Lower leg skin (tissue), 4 donors: ENCODE measurements at regions not wholly inside any gene's neighbourhood (a gene's known extent, or its start where the extent isn't known, plus 50 kb on each side); places are given as distances from the start of the nearest gene placed in this dataset.

Experiments
- DNase-seq, 2 donors: peaks; one replicate each; pipeline ENCODE4 v3.0.0-alpha.2; 2019; ENCODE audit warnings: low spot score in 2 of 2
- H3K4me3 ChIP-seq: fragments of 200-600 bp; sonication (generic); 2 replicates; pipeline ENCODE4 v1.5.1; 2017; ENCODE audit warnings: mild to moderate bottlenecking, low read depth; ENCODE audit not compliant: poor library complexity, severe bottlenecking
- POLR2A ChIP-seq, 2 donors: fragments of 450-650 bp; IDR thresholded peaks; one replicate each; pipeline ENCODE4 v1.6.1; 2016 to 2017; ENCODE audit warnings: antibody characterized with exemption in 2 of 2, mild to moderate bottlenecking in 1 of 2, moderate library complexity in 1 of 2
- WGBS, 2 donors: methylation state at CpG; one replicate each; pipeline ENCODE4 v1.1.5; 2018; 5-methylcytosine and 5-hydroxymethylcytosine counted together
- intact Hi-C: fragments of 100-400 bp; cut with DNase I; formaldehyde crosslinking; loops from one replicate; pipeline ENCODE4 v1.15.0; 2023; ENCODE audit warnings: low total_unique reads
- TF ChIP-seq, protein P1 (sequence below), 3 donors: fragments of 450-650 bp; IDR thresholded peaks; one replicate each; pipeline ENCODE4 v1.5.1; 2016; ENCODE audit warnings: antibody characterized with exemption in 3 of 3, mild to moderate bottlenecking in 3 of 3, moderate library complexity in 2 of 3

- no peak for DNase-seq
- no peak overlapping the region for H3K4me3 ChIP-seq
- 75 to 78% methylated on average over 2 of the region's 2 CpGs for WGBS, 2 donors
- no peak for TF ChIP-seq POLR2A (IDR thresholded peaks at IDR 0.05)
- TF ChIP-seq, protein P1, sequence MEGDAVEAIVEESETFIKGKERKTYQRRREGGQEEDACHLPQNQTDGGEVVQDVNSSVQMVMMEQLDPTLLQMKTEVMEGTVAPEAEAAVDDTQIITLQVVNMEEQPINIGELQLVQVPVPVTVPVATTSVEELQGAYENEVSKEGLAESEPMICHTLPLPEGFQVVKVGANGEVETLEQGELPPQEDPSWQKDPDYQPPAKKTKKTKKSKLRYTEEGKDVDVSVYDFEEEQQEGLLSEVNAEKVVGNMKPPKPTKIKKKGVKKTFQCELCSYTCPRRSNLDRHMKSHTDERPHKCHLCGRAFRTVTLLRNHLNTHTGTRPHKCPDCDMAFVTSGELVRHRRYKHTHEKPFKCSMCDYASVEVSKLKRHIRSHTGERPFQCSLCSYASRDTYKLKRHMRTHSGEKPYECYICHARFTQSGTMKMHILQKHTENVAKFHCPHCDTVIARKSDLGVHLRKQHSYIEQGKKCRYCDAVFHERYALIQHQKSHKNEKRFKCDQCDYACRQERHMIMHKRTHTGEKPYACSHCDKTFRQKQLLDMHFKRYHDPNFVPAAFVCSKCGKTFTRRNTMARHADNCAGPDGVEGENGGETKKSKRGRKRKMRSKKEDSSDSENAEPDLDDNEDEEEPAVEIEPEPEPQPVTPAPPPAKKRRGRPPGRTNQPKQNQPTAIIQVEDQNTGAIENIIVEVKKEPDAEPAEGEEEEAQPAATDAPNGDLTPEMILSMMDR (IDR thresholded peaks at IDR 0.05) = no peak
- intact Hi-C loops = loop anchor here (10.0 kb wide), 1 partner anchor 59 kb away; no protein-coding TSS in a partner anchor
Measured at GRCh38 chr1:201653883-201654282, 115.0 kb downstream of the NAV1 start.

- intact Hi-C loops = loop anchor here (10.0 kb wide), 1 partner anchor 60 kb away; no protein-coding TSS in a partner anchor
- 66 to 70% methylated on average over 5 to 6 of the region's 6 CpGs for WGBS, 2 donors
- peak in 1 of 2 donors; percentile 87 for DNase-seq
- H3K4me3 ChIP-seq = no peak overlapping the region
- no peak for TF ChIP-seq POLR2A (IDR thresholded peaks at IDR 0.05)
- TF ChIP-seq, protein P1 (IDR thresholded peaks at IDR 0.05) = no peak
Measured at GRCh38 chr1:201655243-201655642, 116.3 kb downstream of the NAV1 start.

- WGBS, 2 donors = 53 to 58% methylated on average over 4 of the region's 4 CpGs
- intact Hi-C loops = loop anchor here (10.0 kb wide), 1 partner anchor 61 kb away; no protein-coding TSS in a partner anchor
- DNase-seq = no peak
- no peak overlapping the region for H3K4me3 ChIP-seq
- TF ChIP-seq, protein P1 (IDR thresholded peaks at IDR 0.05) = no peak
- TF ChIP-seq POLR2A (IDR thresholded peaks at IDR 0.05) = no peak
Measured at GRCh38 chr1:201655910-201656309, 117.0 kb downstream of the NAV1 start.

- TF ChIP-seq POLR2A (IDR thresholded peaks at IDR 0.05) = no peak
- intact Hi-C loops = loop anchor here (10.0 kb wide), 1 partner anchor 62 kb away; no protein-coding TSS in a partner anchor
- 66 to 78% methylated on average over 8 of the region's 8 CpGs for WGBS, 2 donors
- DNase-seq = no peak
- no peak overlapping the region for H3K4me3 ChIP-seq
Measured at GRCh38 chr1:201656311-201657032, 117.5 kb downstream of the NAV1 start.

GRCh38 chr1:201659572-201659971, 120.6 kb downstream of the NAV1 start:
- intact Hi-C loops = loop anchor here (10.0 kb wide), 1 partner anchor 65 kb away; no protein-coding TSS in a partner anchor
- DNase-seq = no peak
- H3K4me3 ChIP-seq = no peak overlapping the region
- TF ChIP-seq POLR2A (IDR thresholded peaks at IDR 0.05) = no peak
- TF ChIP-seq, protein P1 (IDR thresholded peaks at IDR 0.05) = no peak
- WGBS, 2 donors = 99 to 100% methylated on average over 3 of the region's 3 CpGs

GRCh38 chr1:201660931-201661822, 122.2 kb downstream of the NAV1 start:
- intact Hi-C loops = no loop called here
- no peak for DNase-seq
- H3K4me3 ChIP-seq = no peak overlapping the region
- 82 to 90% methylated on average over 7 of the region's 7 CpGs for WGBS, 2 donors
- TF ChIP-seq, protein P1 (IDR thresholded peaks at IDR 0.05) = no peak
- no peak for TF ChIP-seq POLR2A (IDR thresholded peaks at IDR 0.05)
